ENCODE measurements at regions not wholly inside any gene's neighbourhood (a gene's known extent, or its start where the extent isn't known, plus 50 kb on each side); places are given as distances from the start of the nearest gene placed in this dataset.

GRCh38 chr14:22483863-22484593 lies 105.0 kb downstream of the DAD1 start:
- ATAC-seq, result no peak
- no peak for TF ChIP-seq CREB5 (CRISPR knock-in tag; IDR thresholded peaks at IDR 0.05; ENCODE audit: low read depth)

- ATAC-seq, result no peak
- TF ChIP-seq CREB5 (CRISPR knock-in tag; IDR thresholded peaks at IDR 0.05; ENCODE audit: low read depth) (no peak), ZFP3 (CRISPR knock-in tag; IDR thresholded peaks at IDR 0.05) (no peak), ZFP30 (CRISPR knock-in tag; IDR thresholded peaks at IDR 0.05) (no peak)
Measured at GRCh38 chr14:22482782-22483553, 106.1 kb downstream of the DAD1 start.

- ATAC-seq, result no peak
- no peak for TF ChIP-seq CSDC2 (CRISPR knock-in tag; IDR thresholded peaks at IDR 0.05)
- no peak for TF ChIP-seq RARB (CRISPR knock-in tag; IDR thresholded peaks at IDR 0.05)
- no peak for TF ChIP-seq SNAI2 (CRISPR knock-in tag; IDR thresholded peaks at IDR 0.05)
- TF ChIP-seq CSRNP3 (CRISPR knock-in tag; IDR thresholded peaks at IDR 0.05), result no peak
- TF ChIP-seq TCF4 (CRISPR knock-in tag; IDR thresholded peaks at IDR 0.05; ENCODE audit: borderline replicate concordance), result no peak
- TF ChIP-seq TOX (CRISPR knock-in tag; IDR thresholded peaks at IDR 0.05; ENCODE audit: borderline replicate concordance), result no peak
- TF ChIP-seq ZFP30 (CRISPR knock-in tag; IDR thresholded peaks at IDR 0.05), result no peak
- no peak for TF ChIP-seq POU6F1 (CRISPR knock-in tag; IDR thresholded peaks at IDR 0.05; ENCODE audit: borderline replicate concordance, low read depth)
- TF ChIP-seq ZNF565 (CRISPR knock-in tag; conservative IDR thresholded peaks at IDR 0.05; ENCODE audit: low read depth), result no peak
- no peak for TF ChIP-seq PATZ1 (CRISPR knock-in tag; IDR thresholded peaks at IDR 0.05; ENCODE audit: borderline replicate concordance)
- no peak for TF ChIP-seq ZNF70 (CRISPR knock-in tag; IDR thresholded peaks at IDR 0.05)
- TF ChIP-seq ARNTL (CRISPR knock-in tag; IDR thresholded peaks at IDR 0.05; ENCODE audit: borderline replicate concordance, low read depth), result no peak
- TF ChIP-seq GLIS3 (CRISPR knock-in tag; IDR thresholded peaks at IDR 0.05), result no peak
- TF ChIP-seq ZNF8 (CRISPR knock-in tag; IDR thresholded peaks at IDR 0.05), result no peak
- no peak for TF ChIP-seq OSR1 (CRISPR knock-in tag; IDR thresholded peaks at IDR 0.05)
- no peak for TF ChIP-seq BACH2 (CRISPR knock-in tag; IDR thresholded peaks at IDR 0.05; ENCODE audit: borderline replicate concordance)
- TF ChIP-seq ZC3H10 (CRISPR knock-in tag; IDR thresholded peaks at IDR 0.05), result no peak
Measured at GRCh38 chr14:22482085-22482694, 106.8 kb downstream of the DAD1 start.

- no peak for ATAC-seq
- TF ChIP-seq PPARA (CRISPR knock-in tag; IDR thresholded peaks at IDR 0.05; ENCODE audit: borderline replicate concordance), result no peak
- no peak for TF ChIP-seq ZNF565 (CRISPR knock-in tag; conservative IDR thresholded peaks at IDR 0.05; ENCODE audit: low read depth)
- TF ChIP-seq OSR1 (CRISPR knock-in tag; IDR thresholded peaks at IDR 0.05), result no peak
- TF ChIP-seq BACH2 (CRISPR knock-in tag; IDR thresholded peaks at IDR 0.05; ENCODE audit: borderline replicate concordance), result no peak
- TF ChIP-seq CREB5 (CRISPR knock-in tag; IDR thresholded peaks at IDR 0.05; ENCODE audit: low read depth), result no peak
- TF ChIP-seq ZFP3 (CRISPR knock-in tag; IDR thresholded peaks at IDR 0.05), result no peak
- no peak for TF ChIP-seq CSRNP3 (CRISPR knock-in tag; IDR thresholded peaks at IDR 0.05)
- no peak for TF ChIP-seq ISL1 (CRISPR knock-in tag; IDR thresholded peaks at IDR 0.05)
- no peak for TF ChIP-seq POU6F1 (CRISPR knock-in tag; IDR thresholded peaks at IDR 0.05; ENCODE audit: borderline replicate concordance, low read depth)
- no peak for TF ChIP-seq RARB (CRISPR knock-in tag; IDR thresholded peaks at IDR 0.05)
- TF ChIP-seq GLIS3 (CRISPR knock-in tag; IDR thresholded peaks at IDR 0.05), result no peak
Measured at GRCh38 chr14:22481546-22481945, 107.5 kb downstream of the DAD1 start.
